ENCODE measurements at regions not wholly inside any gene's neighbourhood (a gene's known extent, or its start where the extent isn't known, plus 50 kb on each side); places are given as distances from the start of the nearest gene placed in this dataset.

DNA sequence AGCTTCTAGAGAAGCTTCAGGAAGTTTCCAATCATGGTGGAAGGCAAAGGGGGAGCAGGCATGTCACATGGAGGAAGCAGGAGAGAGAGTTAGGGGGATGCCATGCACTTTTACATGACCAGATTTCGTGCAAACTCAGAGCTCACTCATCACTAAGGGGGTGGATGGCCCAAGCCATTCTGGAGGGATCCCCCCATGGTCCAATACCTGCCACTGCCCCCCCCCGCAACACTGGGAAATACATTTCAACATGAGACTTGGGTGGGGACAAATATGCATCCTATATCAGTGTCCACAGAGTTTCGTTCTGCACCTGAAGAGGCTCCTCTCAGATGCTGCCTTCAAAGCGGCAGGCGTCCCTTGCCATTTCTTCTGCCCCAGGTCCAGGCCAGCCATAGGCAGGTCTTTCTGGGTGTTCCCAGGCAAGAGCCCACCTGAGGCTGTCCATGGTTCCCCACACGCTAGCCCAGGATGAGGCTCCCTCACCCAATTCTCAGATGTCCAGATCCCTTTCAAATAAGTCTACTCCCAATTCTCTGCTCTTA, 1344.3 kb downstream of the TBC1D22A start:
- H3K27me3 Mint-ChIP-seq, result peaks cover 30% of the 10 kb centered on the region
- Histone ChIP-seq H3K27ac (ENCODE audit: insufficient read depth, low read length, poor library complexity, severe bottlenecking) (no peak overlapping the region), H3K27me3 (ENCODE audit: control insufficient read depth, insufficient read depth, low read length) (peaks cover 11% of the 10 kb centered on the region), H3K4me1 (ENCODE audit: control insufficient read depth, insufficient read depth, low read length, poor library complexity, severe bottlenecking) (no peaks in the 10 kb centered on the region), H3K9me3 (ENCODE audit: control insufficient read depth in 2 of 2, low read length in 2 of 2) (peaks cover 0 to 8% of the 10 kb centered on the region in 2 experiments), H3K36me3 (ENCODE audit: control insufficient read depth, insufficient read depth, low read length) (no peaks in the 10 kb centered on the region), H3K4me3 (ENCODE audit: low read depth, low read length) (no peak overlapping the region)
- peaks cover 2 to 9% (median 5%) of the 10 kb centered on the region in 7 donors for H3K9me3 Mint-ChIP-seq
- no peaks in the 10 kb centered on the region for H3K36me3 Mint-ChIP-seq
- no peak for DNase-seq
- peaks cover 0 to 2% (median 0%) of the 10 kb centered on the region in 4 donors for H3K4me1 Mint-ChIP-seq
- no peak overlapping the region for H3K4me3 Mint-ChIP-seq
- ATAC-seq (ENCODE audit: low read depth in 2 of 2), result no peak
- no peak overlapping the region for H3K27ac Mint-ChIP-seq

DNA sequence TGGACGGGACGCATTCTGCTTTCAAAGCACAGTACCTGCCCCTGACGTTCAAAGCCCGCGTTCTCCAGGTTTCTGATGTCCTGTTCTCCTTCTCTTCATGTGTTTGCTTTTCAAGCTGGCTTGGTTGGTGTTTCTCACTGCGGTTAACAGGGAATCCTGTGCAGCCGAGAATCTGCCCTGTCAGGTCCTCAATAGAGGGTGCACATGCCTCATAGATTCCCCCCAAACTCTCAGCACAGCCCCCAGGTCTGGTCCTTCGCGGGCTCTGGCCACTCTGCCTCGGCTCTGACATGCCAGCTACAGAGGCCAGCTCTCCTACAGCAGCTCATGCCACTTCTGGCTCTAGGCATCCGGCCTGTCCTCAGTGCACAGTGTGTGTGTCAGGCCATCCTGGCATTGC, 1343.8 kb downstream of the TBC1D22A start:
- no peak for ATAC-seq (ENCODE audit: low read depth in 2 of 2)
- H3K4me1 Mint-ChIP-seq, result peaks cover 0 to 4% (median under 1%) of the 10 kb centered on the region in 4 donors
- peaks cover 30% of the 10 kb centered on the region for H3K27me3 Mint-ChIP-seq
- H3K27ac ChIP-seq (ENCODE audit: insufficient read depth, low read length, poor library complexity, severe bottlenecking), result no peak overlapping the region
- H3K36me3 Mint-ChIP-seq, result no peaks in the 10 kb centered on the region
- H3K4me1 ChIP-seq (ENCODE audit: control insufficient read depth, insufficient read depth, low read length, poor library complexity, severe bottlenecking), result no peaks in the 10 kb centered on the region
- no peak for DNase-seq
- H3K9me3 Mint-ChIP-seq, result peaks cover 0 to 9% (median 5%) of the 10 kb centered on the region in 7 donors
- H3K4me3 ChIP-seq (ENCODE audit: low read depth, low read length), result no peak overlapping the region
- no peak overlapping the region for H3K27ac Mint-ChIP-seq
- peaks cover 11% of the 10 kb centered on the region for H3K27me3 ChIP-seq (ENCODE audit: control insufficient read depth, insufficient read depth, low read length)
- peaks cover 0 to 8% of the 10 kb centered on the region in 2 experiments for H3K9me3 ChIP-seq (ENCODE audit: control insufficient read depth in 2 of 2, low read length in 2 of 2)
- H3K36me3 ChIP-seq (ENCODE audit: control insufficient read depth, insufficient read depth, low read length), result no peaks in the 10 kb centered on the region
- no peak overlapping the region for H3K4me3 Mint-ChIP-seq

DNA sequence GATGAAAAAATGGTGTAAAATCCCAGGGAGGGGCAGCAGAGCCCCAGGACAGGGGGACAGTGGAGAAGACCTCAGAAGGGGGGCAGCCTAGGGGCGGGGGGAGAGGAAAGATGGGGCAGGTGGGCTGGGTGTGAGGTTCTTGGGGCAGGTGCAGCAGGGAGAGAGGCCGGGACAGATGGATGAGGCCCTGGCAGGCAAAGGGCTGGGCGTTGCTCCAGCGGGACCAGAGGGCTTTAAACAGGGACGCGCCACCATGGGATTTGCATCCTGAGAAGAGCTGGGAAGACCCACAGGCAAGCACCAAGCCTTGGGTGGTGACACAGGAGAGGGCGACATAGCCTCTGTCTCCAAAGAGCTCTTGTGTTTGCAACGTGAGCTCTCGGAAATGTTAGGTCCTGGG, 1342.8 kb downstream of the TBC1D22A start:
- H3K27ac Mint-ChIP-seq, result no peak overlapping the region
- peaks cover 3% of the 10 kb centered on the region for H3K36me3 Mint-ChIP-seq
- DNase-seq (no peak), ATAC-seq (ENCODE audit: low read depth in 2 of 2) (no peak)
- peaks cover 23% of the 10 kb centered on the region for H3K27me3 Mint-ChIP-seq
- H3K4me3 Mint-ChIP-seq, result no peak overlapping the region
- H3K4me1 Mint-ChIP-seq, result peaks cover 0 to 12% (median 4%) of the 10 kb centered on the region in 4 donors
- peaks cover 0 to 9% (median 5%) of the 10 kb centered on the region in 7 donors for H3K9me3 Mint-ChIP-seq
- Histone ChIP-seq H3K4me1 (ENCODE audit: control insufficient read depth, insufficient read depth, low read length, poor library complexity, severe bottlenecking) (no peaks in the 10 kb centered on the region), H3K27ac (ENCODE audit: insufficient read depth, low read length, poor library complexity, severe bottlenecking) (no peak overlapping the region), H3K9me3 (ENCODE audit: control insufficient read depth in 2 of 2, low read length in 2 of 2) (peaks cover 0 to 8% of the 10 kb centered on the region in 2 experiments), H3K4me3 (ENCODE audit: low read depth, low read length) (no peak overlapping the region), H3K36me3 (ENCODE audit: control insufficient read depth, insufficient read depth, low read length) (no peaks in the 10 kb centered on the region), H3K27me3 (ENCODE audit: control insufficient read depth, insufficient read depth, low read length) (peaks cover 11% of the 10 kb centered on the region)

DNA sequence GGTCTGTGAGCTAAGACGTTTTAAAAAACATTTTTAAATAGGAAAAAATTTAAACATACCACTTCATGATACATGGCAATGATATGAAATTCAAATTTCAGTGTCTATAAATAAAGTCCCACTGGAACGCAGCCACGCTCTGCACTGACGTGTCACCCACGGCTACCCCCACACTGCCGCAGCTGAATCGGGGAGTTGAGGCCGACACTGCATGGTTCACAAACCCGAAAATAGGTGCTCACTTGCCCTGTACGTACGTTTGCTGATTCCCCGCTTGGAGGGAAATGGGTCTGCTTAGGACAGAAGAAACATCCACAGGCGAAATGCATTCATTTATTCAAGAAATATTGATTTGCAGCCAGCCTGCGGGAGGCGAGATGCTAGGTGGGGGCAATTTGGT, 1342.3 kb downstream of the TBC1D22A start:
- Histone ChIP-seq H3K27ac (ENCODE audit: insufficient read depth, low read length, poor library complexity, severe bottlenecking) (no peak overlapping the region), H3K9me3 (ENCODE audit: control insufficient read depth in 2 of 2, low read length in 2 of 2) (peaks cover 0 to 8% of the 10 kb centered on the region in 2 experiments), H3K4me3 (ENCODE audit: low read depth, low read length) (no peak overlapping the region), H3K4me1 (ENCODE audit: control insufficient read depth, insufficient read depth, low read length, poor library complexity, severe bottlenecking) (peaks cover 2% of the 10 kb centered on the region), H3K36me3 (ENCODE audit: control insufficient read depth, insufficient read depth, low read length) (no peaks in the 10 kb centered on the region), H3K27me3 (ENCODE audit: control insufficient read depth, insufficient read depth, low read length) (peaks cover 11% of the 10 kb centered on the region)
- Mint-ChIP-seq H3K4me3 (no peak overlapping the region), H3K36me3 (peaks cover 3% of the 10 kb centered on the region), H3K9me3 (peaks cover 0 to 9% (median 5%) of the 10 kb centered on the region in 7 donors), H3K4me1 (peaks cover 0 to 16% (median 5%) of the 10 kb centered on the region in 4 donors), H3K27ac (no peak overlapping the region), H3K27me3 (peaks cover 20% of the 10 kb centered on the region)
- no peak for DNase-seq
- no peak for ATAC-seq (ENCODE audit: low read depth in 2 of 2)

DNA sequence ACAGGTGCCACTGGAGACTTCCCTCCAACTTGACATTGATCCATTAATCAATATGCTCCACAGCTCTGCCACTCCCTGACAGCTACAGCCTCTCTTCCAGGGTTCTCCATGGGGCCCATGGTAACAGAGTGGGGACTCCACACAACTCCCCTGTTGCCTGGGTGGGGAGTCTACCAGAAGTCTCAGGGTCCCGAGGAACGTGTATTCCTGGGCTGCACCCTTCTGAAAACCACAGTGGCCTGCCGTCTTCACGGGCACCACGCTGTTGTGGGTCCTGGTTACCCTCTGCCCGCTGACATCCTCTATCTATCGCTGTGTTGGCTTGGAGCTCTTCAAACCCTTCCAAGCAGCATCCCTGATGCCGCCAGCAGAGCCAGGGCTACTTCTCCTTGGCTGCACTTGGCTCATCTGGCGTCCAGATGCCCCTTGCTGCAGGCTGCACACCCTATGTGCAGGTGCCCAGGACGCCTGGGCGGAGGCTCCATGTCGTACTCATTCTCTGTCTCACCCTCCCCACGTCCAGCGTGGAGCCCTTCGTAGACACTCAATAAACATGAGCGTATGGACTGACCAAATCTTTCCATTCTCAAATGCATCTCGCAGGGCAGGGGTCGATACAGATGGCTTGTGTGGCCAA, 1341.8 kb downstream of the TBC1D22A start:
- Mint-ChIP-seq H3K4me1 (peaks cover 0 to 19% (median 5%) of the 10 kb centered on the region in 4 donors), H3K36me3 (peaks cover 3% of the 10 kb centered on the region), H3K4me3 (no peak overlapping the region), H3K27ac (no peak overlapping the region), H3K27me3 (peaks cover 20% of the 10 kb centered on the region), H3K9me3 (peaks cover 0 to 9% (median 5%) of the 10 kb centered on the region in 7 donors)
- no peak overlapping the region for H3K4me3 ChIP-seq (ENCODE audit: low read depth, low read length)
- DNase-seq (no peak), ATAC-seq (ENCODE audit: low read depth in 2 of 2) (no peak)
- H3K9me3 ChIP-seq (ENCODE audit: control insufficient read depth in 2 of 2, low read length in 2 of 2), result peaks cover 0 to 6% of the 10 kb centered on the region in 2 experiments
- no peaks in the 10 kb centered on the region for H3K36me3 ChIP-seq (ENCODE audit: control insufficient read depth, insufficient read depth, low read length)
- peaks cover 11% of the 10 kb centered on the region for H3K27me3 ChIP-seq (ENCODE audit: control insufficient read depth, insufficient read depth, low read length)
- H3K4me1 ChIP-seq (ENCODE audit: control insufficient read depth, insufficient read depth, low read length, poor library complexity, severe bottlenecking), result peaks cover 7% of the 10 kb centered on the region
- H3K27ac ChIP-seq (ENCODE audit: insufficient read depth, low read length, poor library complexity, severe bottlenecking), result no peak overlapping the region

DNA sequence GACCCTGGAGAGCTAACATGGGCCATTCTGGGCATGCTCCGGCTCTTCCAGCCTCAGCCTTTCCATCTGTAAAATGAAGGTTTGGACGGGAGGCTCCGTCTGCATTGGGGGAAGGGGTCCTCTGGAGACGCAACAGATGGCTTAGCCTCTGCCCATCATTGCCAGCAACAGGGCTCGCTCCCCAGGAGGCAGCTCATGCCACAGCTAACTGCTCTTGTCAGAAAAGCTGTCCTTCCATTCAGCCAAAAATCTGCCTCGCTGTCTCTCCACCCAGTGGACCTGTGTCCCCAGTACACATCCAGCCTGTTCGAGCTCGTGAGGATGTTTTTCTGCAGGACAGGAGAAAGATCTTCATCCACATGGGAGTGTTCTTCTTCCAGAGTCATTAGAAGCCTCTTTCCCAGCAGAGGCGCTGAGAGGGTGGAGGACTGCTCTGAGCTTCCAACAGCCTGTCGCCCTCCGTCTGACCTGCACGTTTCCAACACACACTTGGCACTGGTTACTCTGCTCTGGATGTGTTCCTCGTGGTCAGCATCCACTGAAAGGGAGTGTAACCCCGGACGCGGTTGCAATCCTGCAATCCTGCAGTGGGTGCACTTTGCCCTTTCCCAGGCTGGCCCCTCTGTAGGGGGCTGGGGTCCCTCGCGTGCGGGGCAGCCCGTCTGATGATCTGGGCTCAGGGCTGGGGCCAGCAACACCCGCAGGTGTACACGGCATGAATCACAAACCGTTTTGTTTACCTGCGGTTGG, 1340.9 kb downstream of the TBC1D22A start:
- Histone ChIP-seq H3K9me3 (ENCODE audit: control insufficient read depth in 2 of 2, low read length in 2 of 2) (no peaks in the 10 kb centered on the region), H3K27ac (ENCODE audit: insufficient read depth, low read length, poor library complexity, severe bottlenecking) (no peak overlapping the region), H3K4me1 (ENCODE audit: control insufficient read depth, insufficient read depth, low read length, poor library complexity, severe bottlenecking) (peaks cover 16% of the 10 kb centered on the region), H3K4me3 (ENCODE audit: low read depth, low read length) (no peak overlapping the region), H3K36me3 (ENCODE audit: control insufficient read depth, insufficient read depth, low read length) (no peaks in the 10 kb centered on the region), H3K27me3 (ENCODE audit: control insufficient read depth, insufficient read depth, low read length) (peaks cover 3% of the 10 kb centered on the region)
- ATAC-seq (ENCODE audit: low read depth in 2 of 2) (no peak), DNase-seq (no peak)
- Mint-ChIP-seq H3K27ac (no peak overlapping the region), H3K27me3 (peaks cover 20% of the 10 kb centered on the region), H3K4me1 (peaks cover 5 to 28% (median 9%) of the 10 kb centered on the region in 4 donors), H3K36me3 (peaks cover 3% of the 10 kb centered on the region), H3K9me3 (peaks cover 0 to 4% (median 1%) of the 10 kb centered on the region in 7 donors), H3K4me3 (no peak overlapping the region)

DNA sequence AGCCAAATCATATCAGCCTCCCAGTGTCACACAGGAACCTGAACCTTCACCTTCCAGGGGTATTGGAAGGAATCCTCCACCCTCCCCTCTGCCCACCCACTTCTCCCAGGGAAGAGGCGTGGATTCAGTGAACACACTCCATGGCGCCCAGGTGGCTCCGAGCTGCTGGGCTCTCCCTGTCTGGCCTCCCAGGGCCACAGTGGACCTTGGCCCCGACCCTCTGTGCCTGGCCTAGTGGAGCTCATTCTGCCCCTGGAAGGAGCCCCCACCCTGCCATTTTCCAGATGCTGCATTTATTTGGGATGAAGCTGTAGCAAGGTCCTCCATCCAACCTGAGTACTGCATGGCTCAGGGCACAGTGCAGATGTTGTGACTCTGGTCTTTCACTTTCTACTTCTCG, 1340.1 kb downstream of the TBC1D22A start:
- no peaks in the 10 kb centered on the region for H3K9me3 ChIP-seq (ENCODE audit: control insufficient read depth in 2 of 2, low read length in 2 of 2)
- Mint-ChIP-seq H3K4me1 (peaks cover 9 to 35% (median 15%) of the 10 kb centered on the region in 4 donors), H3K27ac (no peak overlapping the region), H3K9me3 (peaks cover 0 to 4% (median 0%) of the 10 kb centered on the region in 7 donors), H3K4me3 (no peak overlapping the region), H3K27me3 (peaks cover 20% of the 10 kb centered on the region), H3K36me3 (peaks cover 3% of the 10 kb centered on the region)
- no peak for ATAC-seq (ENCODE audit: low read depth in 2 of 2)
- H3K36me3 ChIP-seq (ENCODE audit: control insufficient read depth, insufficient read depth, low read length), result no peaks in the 10 kb centered on the region
- no peak overlapping the region for H3K4me3 ChIP-seq (ENCODE audit: low read depth, low read length)
- H3K27ac ChIP-seq (ENCODE audit: insufficient read depth, low read length, poor library complexity, severe bottlenecking), result no peak overlapping the region
- peaks cover 21% of the 10 kb centered on the region for H3K4me1 ChIP-seq (ENCODE audit: control insufficient read depth, insufficient read depth, low read length, poor library complexity, severe bottlenecking)
- DNase-seq, result no peak
- H3K27me3 ChIP-seq (ENCODE audit: control insufficient read depth, insufficient read depth, low read length), result peaks cover 2% of the 10 kb centered on the region
